Fibroblast of mammary gland (primary cell): ENCODE measurements at regions not wholly inside any gene's neighbourhood (a gene's known extent, or its start where the extent isn't known, plus 50 kb on each side); places are given as distances from the start of the nearest gene placed in this dataset.

Experiments used
- DNase-seq: peaks from one replicate; pipeline ENCODE4 v3.0.0-alpha.2; 2010; ENCODE audit warnings: low read depth
- H3K4me3 ChIP-seq: 2 replicates; pipeline ENCODE4 v1.5.1; 2011; ENCODE audit warnings: low read depth, mild to moderate bottlenecking, low read length, moderate library complexity; ENCODE audit not compliant: control insufficient read depth
- TF ChIP-seq, protein P1 (sequence below): conservative IDR thresholded peaks from 2 replicates; pipeline ENCODE4 v1.5.1; 2011; ENCODE audit warnings: low read depth, low read length, inconsistent platforms; ENCODE audit not compliant: control insufficient read depth, insufficient read depth

DNA sequence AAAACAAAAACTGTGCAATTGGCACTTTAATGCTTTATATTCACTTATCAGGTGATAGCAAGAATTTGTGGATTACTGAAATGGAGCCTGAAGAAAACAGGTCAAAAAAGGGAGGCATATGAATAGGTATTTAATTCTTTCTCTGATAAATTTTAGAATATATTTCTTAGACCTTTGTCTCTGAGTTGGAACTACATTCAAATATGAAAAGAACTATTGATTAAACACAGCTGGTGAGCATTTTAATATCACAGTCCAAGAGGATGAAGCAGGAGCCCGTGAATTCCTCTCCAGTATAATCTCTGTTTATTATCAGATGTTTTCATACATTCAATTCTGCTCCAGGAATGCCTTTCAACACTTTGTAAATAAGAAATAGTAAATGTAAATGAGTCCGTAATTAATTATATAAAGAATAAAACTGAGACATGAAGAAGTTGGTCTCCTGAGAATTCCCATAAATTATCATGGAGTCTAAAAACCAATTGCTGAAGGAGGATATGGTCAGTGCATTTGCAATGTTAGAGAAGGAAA, 86.3 kb upstream of the ARHGEF26 start:
- TF ChIP-seq, protein P1, sequence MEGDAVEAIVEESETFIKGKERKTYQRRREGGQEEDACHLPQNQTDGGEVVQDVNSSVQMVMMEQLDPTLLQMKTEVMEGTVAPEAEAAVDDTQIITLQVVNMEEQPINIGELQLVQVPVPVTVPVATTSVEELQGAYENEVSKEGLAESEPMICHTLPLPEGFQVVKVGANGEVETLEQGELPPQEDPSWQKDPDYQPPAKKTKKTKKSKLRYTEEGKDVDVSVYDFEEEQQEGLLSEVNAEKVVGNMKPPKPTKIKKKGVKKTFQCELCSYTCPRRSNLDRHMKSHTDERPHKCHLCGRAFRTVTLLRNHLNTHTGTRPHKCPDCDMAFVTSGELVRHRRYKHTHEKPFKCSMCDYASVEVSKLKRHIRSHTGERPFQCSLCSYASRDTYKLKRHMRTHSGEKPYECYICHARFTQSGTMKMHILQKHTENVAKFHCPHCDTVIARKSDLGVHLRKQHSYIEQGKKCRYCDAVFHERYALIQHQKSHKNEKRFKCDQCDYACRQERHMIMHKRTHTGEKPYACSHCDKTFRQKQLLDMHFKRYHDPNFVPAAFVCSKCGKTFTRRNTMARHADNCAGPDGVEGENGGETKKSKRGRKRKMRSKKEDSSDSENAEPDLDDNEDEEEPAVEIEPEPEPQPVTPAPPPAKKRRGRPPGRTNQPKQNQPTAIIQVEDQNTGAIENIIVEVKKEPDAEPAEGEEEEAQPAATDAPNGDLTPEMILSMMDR, result no peak
- no peak for DNase-seq
- H3K4me3 ChIP-seq, result no peak overlapping the region

DNA sequence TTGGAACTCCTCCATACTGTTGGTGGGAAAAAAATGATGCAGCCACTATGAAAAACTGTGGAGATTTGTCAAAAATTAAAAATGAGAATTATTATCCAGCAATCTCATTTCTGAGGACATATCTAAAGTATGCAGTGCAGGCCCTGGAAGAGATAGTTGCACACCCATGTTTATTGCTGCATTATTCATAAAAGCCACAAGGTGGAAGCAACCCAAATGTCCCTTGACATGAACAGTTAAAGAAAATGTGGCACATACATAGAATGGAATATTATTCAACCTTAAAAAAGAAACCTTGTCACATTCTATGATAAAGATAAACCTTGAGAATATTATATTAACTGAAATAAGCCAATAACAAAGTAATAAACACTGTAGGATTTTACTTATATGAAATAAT, 80.9 kb upstream of the ARHGEF26 start:
- TF ChIP-seq, protein P1, result peak; percentile 45
- no peak overlapping the region for H3K4me3 ChIP-seq
- peak; percentile 37 for DNase-seq

DNA sequence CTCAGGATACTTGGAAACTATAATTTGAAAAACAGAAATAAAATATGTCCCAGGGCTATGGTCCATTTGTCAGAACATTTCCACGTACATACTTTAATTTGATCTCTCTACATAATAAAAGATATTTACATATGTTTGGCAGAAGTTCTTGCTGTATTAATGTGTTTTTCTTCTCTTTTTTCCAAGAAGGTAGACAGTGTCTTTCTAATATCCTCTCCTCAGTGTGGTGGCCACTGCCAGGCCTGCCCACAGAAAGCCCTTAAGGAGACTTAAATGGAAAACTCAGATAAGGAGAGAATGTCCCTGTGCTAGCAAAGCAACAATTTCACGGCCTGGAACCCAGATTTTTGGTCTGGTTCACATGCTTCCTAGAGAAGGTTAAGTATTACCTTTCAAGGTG, 76.5 kb upstream of the ARHGEF26 start:
- no peak overlapping the region for H3K4me3 ChIP-seq
- DNase-seq, result no peak
- TF ChIP-seq, protein P1, result no peak

DNA sequence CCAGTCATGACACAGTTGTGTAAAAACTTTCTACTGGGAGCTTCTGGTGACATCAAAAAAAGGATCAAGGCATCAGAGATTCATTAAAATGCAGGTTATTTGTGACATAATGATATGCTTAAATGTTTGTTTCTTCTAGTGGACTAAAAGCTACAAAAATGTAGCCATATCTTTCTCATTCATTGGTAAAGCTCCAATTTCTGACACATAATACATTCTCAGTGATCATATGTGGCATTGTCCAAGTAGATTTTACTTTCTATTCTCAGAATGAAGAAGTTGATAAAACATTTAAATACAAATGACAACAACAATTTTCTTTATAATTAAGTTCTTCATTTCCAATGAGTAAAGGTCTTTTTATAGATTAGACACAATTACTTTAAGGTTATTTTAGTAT, 71.0 kb upstream of the ARHGEF26 start:
- H3K4me3 ChIP-seq, result no peak overlapping the region
- peak; percentile 40 for DNase-seq
- TF ChIP-seq, protein P1, result no peak

DNA sequence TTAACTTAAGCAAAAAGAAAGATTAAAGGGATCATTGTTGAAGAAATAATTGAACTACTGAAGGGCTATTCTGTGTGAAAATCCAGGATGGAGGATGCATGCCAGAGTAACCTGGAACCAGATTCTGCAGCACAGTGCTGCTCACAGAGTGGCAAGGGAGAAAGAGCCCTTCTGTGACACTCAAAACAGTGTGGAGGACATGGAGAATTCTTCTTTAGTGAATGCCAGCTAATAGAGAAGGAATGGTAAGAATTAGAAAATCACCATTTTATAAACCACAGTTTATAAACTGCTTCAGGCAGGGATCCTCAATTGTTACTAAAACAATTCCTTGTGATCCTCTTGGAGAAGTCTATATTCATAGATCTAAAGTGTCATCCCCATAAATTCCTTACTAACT, 70.4 kb upstream of the ARHGEF26 start:
- no peak overlapping the region for H3K4me3 ChIP-seq
- peak; percentile 5 for DNase-seq
- TF ChIP-seq, protein P1, result no peak

DNA sequence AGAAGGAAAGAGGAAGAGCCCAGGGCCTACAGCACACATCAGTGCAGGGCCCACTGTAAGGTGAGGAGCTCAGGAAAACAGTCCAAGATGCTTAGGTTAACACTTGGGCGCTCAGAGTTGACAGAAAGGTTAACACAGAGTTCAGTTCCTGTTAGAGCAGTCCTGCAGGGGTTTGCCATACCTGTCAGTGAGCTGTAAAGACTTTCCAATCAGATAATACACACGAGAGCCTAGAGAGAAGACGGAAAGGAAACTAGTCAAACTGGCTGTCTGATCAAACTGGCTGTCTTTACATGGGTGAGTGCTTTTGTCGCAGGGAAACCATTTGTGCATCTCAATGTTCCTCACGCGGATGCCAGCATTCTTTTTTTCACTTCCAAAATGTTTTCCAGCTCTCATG, 61.4 kb upstream of the ARHGEF26 start:
- TF ChIP-seq, protein P1, result no peak
- H3K4me3 ChIP-seq, result no peak overlapping the region
- DNase-seq, result no peak
